ENCODE measurements at regions not wholly inside any gene's neighbourhood (a gene's known extent, or its start where the extent isn't known, plus 50 kb on each side); places are given as distances from the start of the nearest gene placed in this dataset.

GRCh38 chr7:27299861-27300260 is 57.3 kb downstream of the EVX1 start:
- Mint-ChIP-seq H3K4me3 (no peak overlapping the region), H3K36me3 (no peaks in the 10 kb centered on the region), H3K9me3 (no peaks in the 10 kb centered on the region), H3K4me1 (no peaks in the 10 kb centered on the region), H3K27me3 (peaks cover 28% of the 10 kb centered on the region), H3K27ac (no peak overlapping the region)

- Mint-ChIP-seq H3K27me3 (peaks cover 28% of the 10 kb centered on the region), H3K27ac (no peak overlapping the region), H3K4me1 (no peaks in the 10 kb centered on the region), H3K36me3 (no peaks in the 10 kb centered on the region), H3K9me3 (no peaks in the 10 kb centered on the region), H3K4me3 (no peak overlapping the region)
These were observed 57.8 kb downstream of the EVX1 start for GRCh38 chr7:27300421-27300820.

GRCh38 chr7:27302590-27302989 is 60.0 kb downstream of the EVX1 start:
- Mint-ChIP-seq H3K9me3 (no peaks in the 10 kb centered on the region), H3K36me3 (no peaks in the 10 kb centered on the region), H3K27ac (no peak overlapping the region), H3K4me1 (no peaks in the 10 kb centered on the region), H3K4me3 (no peak overlapping the region), H3K27me3 (peaks cover 18% of the 10 kb centered on the region)

- H3K4me3 Mint-ChIP-seq: no peak overlapping the region
- H3K27me3 Mint-ChIP-seq: peaks cover 14% of the 10 kb centered on the region
- H3K9me3 Mint-ChIP-seq: no peaks in the 10 kb centered on the region
- H3K36me3 Mint-ChIP-seq: no peaks in the 10 kb centered on the region
- no peak overlapping the region for H3K27ac Mint-ChIP-seq
- H3K4me1 Mint-ChIP-seq: no peaks in the 10 kb centered on the region
These were observed 60.4 kb downstream of the EVX1 start for GRCh38 chr7:27303026-27303425.

GRCh38 chr7:27305854-27306253 is 63.3 kb downstream of the EVX1 start:
- no peak overlapping the region for H3K4me3 Mint-ChIP-seq
- H3K36me3 Mint-ChIP-seq: no peaks in the 10 kb centered on the region
- H3K9me3 Mint-ChIP-seq: no peaks in the 10 kb centered on the region
- peaks cover 7% of the 10 kb centered on the region for H3K27me3 Mint-ChIP-seq
- no peak overlapping the region for H3K27ac Mint-ChIP-seq
- no peaks in the 10 kb centered on the region for H3K4me1 Mint-ChIP-seq

GRCh38 chr7:27312820-27313219 is 70.2 kb downstream of the EVX1 start:
- Mint-ChIP-seq H3K27ac (no peak overlapping the region), H3K4me3 (no peak overlapping the region), H3K27me3 (peaks cover 11% of the 10 kb centered on the region), H3K9me3 (no peaks in the 10 kb centered on the region), H3K36me3 (no peaks in the 10 kb centered on the region), H3K4me1 (no peaks in the 10 kb centered on the region)

- H3K9me3 Mint-ChIP-seq: peaks cover 2% of the 10 kb centered on the region
- no peak overlapping the region for H3K27ac Mint-ChIP-seq
- H3K4me1 Mint-ChIP-seq: no peaks in the 10 kb centered on the region
- no peak overlapping the region for H3K4me3 Mint-ChIP-seq
- H3K27me3 Mint-ChIP-seq: peaks cover 15% of the 10 kb centered on the region
- peaks cover under 1% of the 10 kb centered on the region for H3K36me3 Mint-ChIP-seq
These were observed 71.5 kb downstream of the EVX1 start for GRCh38 chr7:27314111-27314510.

- Mint-ChIP-seq H3K4me1 (no peaks in the 10 kb centered on the region), H3K27me3 (peaks cover 20% of the 10 kb centered on the region), H3K9me3 (peaks cover 8% of the 10 kb centered on the region), H3K27ac (no peak overlapping the region), H3K4me3 (no peak overlapping the region), H3K36me3 (peaks cover 2% of the 10 kb centered on the region)
These were observed 72.5 kb downstream of the EVX1 start for GRCh38 chr7:27315066-27315465.

GRCh38 chr7:27316311-27316710 is 73.7 kb downstream of the EVX1 start:
- Mint-ChIP-seq H3K27me3 (peaks cover 24% of the 10 kb centered on the region), H3K9me3 (peaks cover 8% of the 10 kb centered on the region), H3K4me1 (no peaks in the 10 kb centered on the region), H3K4me3 (no peak overlapping the region), H3K36me3 (peaks cover 2% of the 10 kb centered on the region), H3K27ac (no peak overlapping the region)

- Mint-ChIP-seq H3K27me3 (peaks cover 21% of the 10 kb centered on the region), H3K27ac (no peak overlapping the region), H3K9me3 (peaks cover 4% of the 10 kb centered on the region), H3K36me3 (peaks cover under 1% of the 10 kb centered on the region), H3K4me1 (no peaks in the 10 kb centered on the region), H3K4me3 (no peak overlapping the region)
These were observed 81.6 kb downstream of the EVX1 start for GRCh38 chr7:27324246-27324645.

GRCh38 chr7:27329909-27330308 is 87.3 kb downstream of the EVX1 start:
- Mint-ChIP-seq H3K27me3 (peaks cover 5% of the 10 kb centered on the region), H3K36me3 (no peaks in the 10 kb centered on the region), H3K9me3 (peaks cover 15% of the 10 kb centered on the region), H3K4me3 (no peak overlapping the region), H3K4me1 (no peaks in the 10 kb centered on the region), H3K27ac (no peak overlapping the region)

- H3K4me3 Mint-ChIP-seq: no peak overlapping the region
These were observed 96.9 kb downstream of the EVX1 start for GRCh38 chr7:27339478-27339877.

GRCh38 chr7:27344471-27344870 is 101.9 kb downstream of the EVX1 start:
- no peak overlapping the region for H3K27ac Mint-ChIP-seq
- no peaks in the 10 kb centered on the region for H3K9me3 Mint-ChIP-seq
- peaks cover 9% of the 10 kb centered on the region for H3K27me3 Mint-ChIP-seq
- H3K4me3 Mint-ChIP-seq: no peak overlapping the region
- H3K36me3 Mint-ChIP-seq: no peaks in the 10 kb centered on the region
- no peaks in the 10 kb centered on the region for H3K4me1 Mint-ChIP-seq

More at GRCh38 chr7:27339478-27339877, 96.9 kb downstream of the EVX1 start:
- no peak overlapping the region for H3K27ac Mint-ChIP-seq
- H3K27me3 Mint-ChIP-seq: peaks cover 8% of the 10 kb centered on the region
- H3K36me3 Mint-ChIP-seq: no peaks in the 10 kb centered on the region
- no peaks in the 10 kb centered on the region for H3K9me3 Mint-ChIP-seq
- no peaks in the 10 kb centered on the region for H3K4me1 Mint-ChIP-seq

GRCh38 chr7:27345164-27345887 is 102.7 kb downstream of the EVX1 start:
- H3K36me3 Mint-ChIP-seq: no peaks in the 10 kb centered on the region
- H3K4me3 Mint-ChIP-seq: no peak overlapping the region
- H3K9me3 Mint-ChIP-seq: no peaks in the 10 kb centered on the region
- H3K27ac Mint-ChIP-seq: no peak overlapping the region
- H3K4me1 Mint-ChIP-seq: no peaks in the 10 kb centered on the region
- H3K27me3 Mint-ChIP-seq: peaks cover 9% of the 10 kb centered on the region

- Mint-ChIP-seq H3K4me1 (no peaks in the 10 kb centered on the region), H3K27ac (no peak overlapping the region), H3K36me3 (no peaks in the 10 kb centered on the region), H3K4me3 (no peak overlapping the region), H3K9me3 (no peaks in the 10 kb centered on the region), H3K27me3 (peaks cover 12% of the 10 kb centered on the region)
These were observed 103.4 kb downstream of the EVX1 start for GRCh38 chr7:27345997-27346396.

GRCh38 chr7:27346531-27347275 is 104.1 kb downstream of the EVX1 start:
- H3K27ac Mint-ChIP-seq: no peak overlapping the region
- no peaks in the 10 kb centered on the region for H3K9me3 Mint-ChIP-seq
- no peak overlapping the region for H3K4me3 Mint-ChIP-seq
- H3K27me3 Mint-ChIP-seq: peaks cover 14% of the 10 kb centered on the region
- no peaks in the 10 kb centered on the region for H3K4me1 Mint-ChIP-seq
- H3K36me3 Mint-ChIP-seq: no peaks in the 10 kb centered on the region

Data from activated naive CD4-positive, alpha-beta T cell treated with anti-CD3 and anti-CD28 coated beads, Interleukin-2, amount 50 U/mL, for 24 hours (primary cell).